Upper lobe of left lung (tissue), 4 donors: ENCODE measurements at regions not wholly inside any gene's neighbourhood (a gene's known extent, or its start where the extent isn't known, plus 50 kb on each side); places are given as distances from the start of the nearest gene placed in this dataset.

Experiments used
- CTCF ChIP-seq, 6 experiments: fragments of 450-650 bp in 4 of 6; fragments of 200-600 bp in 2 of 6; sonication (generic) in 2 of 6; IDR thresholded peaks; one replicate each; pipeline ENCODE4 v1.5.1; 2016 to 2019; ENCODE audit warnings: antibody characterized with exemption in 6 of 6
- EP300 ChIP-seq, 4 donors: sonication (generic); formaldehyde crosslinking; IDR thresholded peaks; one replicate each; pipeline ENCODE4 v1.5.1; 2017; ENCODE audit warnings: antibody characterized with exemption in 4 of 4, control low read depth in 2 of 4
- POLR2A ChIP-seq, 4 donors: fragments of 450-650 bp; IDR thresholded peaks; one replicate each; pipeline ENCODE4 v1.5.1; 2016 to 2017; ENCODE audit warnings: antibody characterized with exemption in 4 of 4, mild to moderate bottlenecking in 2 of 4
- POLR2AphosphoS5 ChIP-seq, 2 donors: sonication (generic); formaldehyde crosslinking; IDR thresholded peaks; one replicate each; pipeline ENCODE4 v1.5.1; 2017; ENCODE audit warnings: antibody characterized with exemption in 2 of 2

- TF ChIP-seq EP300 (IDR thresholded peaks at IDR 0.05) (no peak), CTCF (IDR thresholded peaks at IDR 0.05) (no peak), POLR2AphosphoS5 (IDR thresholded peaks at IDR 0.05) (no peak), POLR2A (IDR thresholded peaks at IDR 0.05) (no peak)
These were observed 275.5 kb upstream of the USP9Y start for GRCh38 chrY:12425506-12425905.
